NCI-H146 treated with DMSO at 0.1 percent for 48 hours (cell line): ENCODE measurements at regions not wholly inside any gene's neighbourhood (a gene's known extent, or its start where the extent isn't known, plus 50 kb on each side); places are given as distances from the start of the nearest gene placed in this dataset.
A peak's percentile ranks its signal among the peaks of the same experiment; 100 is the strongest.

Experiments used
- DNase-seq: peaks from one replicate; lab custom pipeline; 2025; ENCODE audit not compliant: unreplicated experiment; lab: John Stamatoyannopoulos, UW

GRCh38 chr1:91604632-91605031 lies 104.0 kb downstream of the CDC7 start:
- DNase-seq = no peak

GRCh38 chr1:91605566-91605965 lies 104.9 kb downstream of the CDC7 start:
- no peak for DNase-seq

GRCh38 chr1:91606546-91607078 lies 106.0 kb downstream of the CDC7 start:
- no peak for DNase-seq

GRCh38 chr1:91607686-91608085 lies 107.0 kb downstream of the CDC7 start:
- peak; percentile 38 for DNase-seq

- peak; percentile 42 for DNase-seq
Measured at GRCh38 chr1:91608876-91609275, 108.2 kb downstream of the CDC7 start.

- DNase-seq = no peak
Measured at GRCh38 chr1:91609551-91609950, 108.9 kb downstream of the CDC7 start.

GRCh38 chr1:91610102-91610501 lies 109.5 kb downstream of the CDC7 start:
- DNase-seq = no peak

GRCh38 chr1:91610789-91611188 lies 110.1 kb downstream of the CDC7 start:
- DNase-seq = no peak

- no peak for DNase-seq
Measured at GRCh38 chr1:91611483-91611917, 110.8 kb downstream of the CDC7 start.

GRCh38 chr1:91613595-91613994 lies 112.9 kb downstream of the CDC7 start:
- DNase-seq = no peak

- no peak for DNase-seq
Measured at GRCh38 chr1:91616712-91617111, 116.1 kb downstream of the CDC7 start.

- DNase-seq = peak; percentile 54
Measured at GRCh38 chr1:91617285-91617765, 116.7 kb downstream of the CDC7 start.

- no peak for DNase-seq
Measured at GRCh38 chr1:91619881-91620280, 119.2 kb downstream of the CDC7 start.

GRCh38 chr1:91621360-91621759 lies 120.7 kb downstream of the CDC7 start:
- no peak for DNase-seq

GRCh38 chr1:91621907-91622306 lies 121.3 kb downstream of the CDC7 start:
- no peak for DNase-seq

- DNase-seq = no peak
Measured at GRCh38 chr1:91622616-91623015, 122.0 kb downstream of the CDC7 start.

- no peak for DNase-seq
Measured at GRCh38 chr1:91623020-91623419, 122.4 kb downstream of the CDC7 start.

GRCh38 chr1:91624331-91624730 lies 123.7 kb downstream of the CDC7 start:
- no peak for DNase-seq
